ENCODE measurements at regions not wholly inside any gene's neighbourhood (a gene's known extent, or its start where the extent isn't known, plus 50 kb on each side); places are given as distances from the start of the nearest gene placed in this dataset.

GRCh38 chr5:74032617-74033016, 406.6 kb downstream of the ARHGEF28 start:
- H3K27ac Mint-ChIP-seq = no peak overlapping the region
- H3K9me3 Mint-ChIP-seq = no peaks in the 10 kb centered on the region
- no peaks in the 10 kb centered on the region for H3K36me3 Mint-ChIP-seq (ENCODE audit: low read depth)
- H3K4me1 Mint-ChIP-seq (ENCODE audit: low read depth) = peaks cover 24% of the 10 kb centered on the region
- TF ChIP-seq, protein P1, sequence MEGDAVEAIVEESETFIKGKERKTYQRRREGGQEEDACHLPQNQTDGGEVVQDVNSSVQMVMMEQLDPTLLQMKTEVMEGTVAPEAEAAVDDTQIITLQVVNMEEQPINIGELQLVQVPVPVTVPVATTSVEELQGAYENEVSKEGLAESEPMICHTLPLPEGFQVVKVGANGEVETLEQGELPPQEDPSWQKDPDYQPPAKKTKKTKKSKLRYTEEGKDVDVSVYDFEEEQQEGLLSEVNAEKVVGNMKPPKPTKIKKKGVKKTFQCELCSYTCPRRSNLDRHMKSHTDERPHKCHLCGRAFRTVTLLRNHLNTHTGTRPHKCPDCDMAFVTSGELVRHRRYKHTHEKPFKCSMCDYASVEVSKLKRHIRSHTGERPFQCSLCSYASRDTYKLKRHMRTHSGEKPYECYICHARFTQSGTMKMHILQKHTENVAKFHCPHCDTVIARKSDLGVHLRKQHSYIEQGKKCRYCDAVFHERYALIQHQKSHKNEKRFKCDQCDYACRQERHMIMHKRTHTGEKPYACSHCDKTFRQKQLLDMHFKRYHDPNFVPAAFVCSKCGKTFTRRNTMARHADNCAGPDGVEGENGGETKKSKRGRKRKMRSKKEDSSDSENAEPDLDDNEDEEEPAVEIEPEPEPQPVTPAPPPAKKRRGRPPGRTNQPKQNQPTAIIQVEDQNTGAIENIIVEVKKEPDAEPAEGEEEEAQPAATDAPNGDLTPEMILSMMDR (IDR thresholded peaks at IDR 0.05) = no peak
- no peak overlapping the region for H3K4me3 Mint-ChIP-seq
- DNase-seq = no peak
- no peaks in the 10 kb centered on the region; the same call in 1 of the 2 replicates for H3K27me3 Mint-ChIP-seq (ENCODE audit: insufficient read depth)

DNA sequence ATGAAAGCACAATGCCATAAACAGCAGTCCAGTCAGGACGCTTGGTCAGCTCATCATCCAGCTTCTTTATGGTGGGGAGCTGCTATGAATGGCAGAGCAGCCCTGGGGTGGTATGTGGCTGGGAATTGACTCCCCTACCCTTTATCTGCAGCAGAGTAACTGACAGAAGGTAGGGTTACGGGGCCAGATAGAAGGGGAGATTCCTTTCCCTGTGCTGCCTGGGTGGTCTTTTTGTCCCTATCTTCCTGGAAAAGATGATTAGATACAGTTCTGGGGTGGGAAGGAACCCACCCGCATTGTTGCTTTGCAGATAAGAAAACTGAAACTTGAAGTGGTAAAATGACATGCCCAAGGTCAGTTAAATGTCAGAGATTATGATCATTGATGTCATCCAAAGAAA, 405.5 kb downstream of the ARHGEF28 start:
- Mint-ChIP-seq H3K4me3 (no peak overlapping the region), H3K9me3 (no peaks in the 10 kb centered on the region), H3K27me3 (ENCODE audit: insufficient read depth) (no peaks in the 10 kb centered on the region; the same call in 1 of the 2 replicates), H3K36me3 (ENCODE audit: low read depth) (no peaks in the 10 kb centered on the region), H3K27ac (no peak overlapping the region), H3K4me1 (ENCODE audit: low read depth) (peaks cover 24% of the 10 kb centered on the region)
- TF ChIP-seq, protein P1 (IDR thresholded peaks at IDR 0.05) = no peak
- DNase-seq = no peak

DNA sequence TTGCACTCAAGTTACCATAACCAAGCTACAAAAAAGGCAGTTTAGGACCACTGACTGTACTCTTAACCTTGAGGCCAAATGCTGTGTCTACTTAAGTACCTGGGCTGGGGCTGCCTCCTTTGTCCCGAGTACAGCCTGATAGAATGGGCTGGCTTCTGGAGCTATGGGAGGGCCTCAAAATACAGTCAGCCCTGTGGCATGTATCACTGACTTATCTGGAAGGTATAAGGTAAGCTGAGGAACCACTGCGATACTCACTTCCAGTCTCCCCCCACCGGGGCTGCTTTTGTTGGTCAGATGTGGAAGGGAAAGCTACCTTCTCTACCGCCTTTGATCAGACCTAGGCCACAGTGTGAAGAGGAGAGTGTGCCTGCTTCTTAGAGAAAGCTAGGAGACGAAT, 404.8 kb downstream of the ARHGEF28 start:
- TF ChIP-seq, protein P1 (IDR thresholded peaks at IDR 0.05) = no peak
- Mint-ChIP-seq H3K4me3 (no peak overlapping the region), H3K4me1 (ENCODE audit: low read depth) (peaks cover 17% of the 10 kb centered on the region), H3K27me3 (ENCODE audit: insufficient read depth) (no peaks in the 10 kb centered on the region; the same call in 1 of the 2 replicates), H3K9me3 (no peaks in the 10 kb centered on the region), H3K27ac (no peak overlapping the region), H3K36me3 (ENCODE audit: low read depth) (no peaks in the 10 kb centered on the region)
- no peak for DNase-seq

DNA sequence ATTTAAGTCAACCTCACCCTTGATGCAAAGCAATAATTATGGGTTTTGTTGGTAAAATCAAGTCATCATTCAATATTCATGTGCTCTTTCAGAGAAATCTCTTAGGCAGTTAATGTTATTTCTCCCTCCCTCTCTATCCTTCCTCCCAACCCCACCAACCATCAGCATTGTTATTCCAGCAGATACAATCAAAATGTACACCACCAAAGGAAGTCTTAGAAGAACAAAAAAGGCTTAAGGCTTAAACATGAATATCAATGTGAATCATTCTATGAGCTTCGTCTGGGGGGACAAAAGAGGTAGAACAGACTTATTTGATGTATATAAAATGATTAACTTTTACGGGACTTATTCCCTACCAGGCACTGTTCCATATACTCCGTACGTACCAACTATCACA, 404.4 kb downstream of the ARHGEF28 start:
- H3K36me3 Mint-ChIP-seq (ENCODE audit: low read depth) = no peaks in the 10 kb centered on the region

DNA sequence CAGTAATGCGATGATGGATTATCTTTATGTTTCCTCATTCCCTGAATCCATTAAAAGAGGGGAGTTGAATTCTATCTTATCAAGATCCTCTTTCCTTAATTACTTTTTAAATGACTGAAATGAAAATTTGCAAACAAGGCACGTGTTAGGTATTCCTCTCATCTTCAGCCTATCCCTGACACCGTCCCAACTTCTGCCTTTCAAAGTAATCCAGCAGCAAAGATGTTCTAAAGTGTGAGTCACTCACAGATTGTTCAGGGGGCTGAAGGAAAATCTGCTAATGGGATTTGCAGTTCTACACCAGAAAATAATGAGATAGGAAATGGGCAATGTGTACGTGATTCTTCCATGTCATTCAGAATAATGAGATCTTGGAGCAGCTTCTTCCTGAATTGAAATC, 403.0 kb downstream of the ARHGEF28 start:
- Mint-ChIP-seq H3K4me3 (no peak overlapping the region), H3K27ac (no peak overlapping the region), H3K36me3 (ENCODE audit: low read depth) (no peaks in the 10 kb centered on the region), H3K4me1 (ENCODE audit: low read depth) (no peaks in the 10 kb centered on the region), H3K27me3 (ENCODE audit: insufficient read depth) (no peaks in the 10 kb centered on the region), H3K9me3 (no peaks in the 10 kb centered on the region)
- TF ChIP-seq, protein P1 (IDR thresholded peaks at IDR 0.05) = no peak
- DNase-seq = no peak

More for the DNA sequence above, 404.4 kb downstream of the ARHGEF28 start:
- no peak for DNase-seq
- TF ChIP-seq, protein P1 (IDR thresholded peaks at IDR 0.05) = no peak
- H3K9me3 Mint-ChIP-seq = no peaks in the 10 kb centered on the region
- no peaks in the 10 kb centered on the region for H3K27me3 Mint-ChIP-seq (ENCODE audit: insufficient read depth)
- peaks cover 13% of the 10 kb centered on the region for H3K4me1 Mint-ChIP-seq (ENCODE audit: low read depth)
- no peak overlapping the region for H3K4me3 Mint-ChIP-seq
- no peak overlapping the region for H3K27ac Mint-ChIP-seq

DNA sequence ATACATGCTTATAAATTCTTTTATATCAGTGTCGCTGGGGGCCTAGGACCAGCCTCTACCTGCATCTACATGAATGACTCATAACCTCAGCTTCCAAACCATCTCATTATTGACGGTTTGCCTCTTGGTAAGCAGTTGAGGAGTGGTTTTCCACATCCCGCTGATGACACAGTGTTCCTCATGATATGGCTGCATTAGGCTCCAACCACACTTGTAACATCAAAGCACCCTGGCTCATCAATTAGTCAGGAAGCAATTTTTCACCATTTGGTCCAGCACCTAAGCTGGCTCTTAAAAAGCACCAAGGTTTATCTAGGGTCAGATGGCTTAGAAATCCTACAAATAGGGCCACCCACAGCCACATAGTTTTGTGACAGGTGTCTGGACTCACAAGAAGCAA, 402.4 kb downstream of the ARHGEF28 start:
- Mint-ChIP-seq H3K4me3 (no peak overlapping the region), H3K4me1 (ENCODE audit: low read depth) (no peaks in the 10 kb centered on the region), H3K9me3 (no peaks in the 10 kb centered on the region), H3K27ac (no peak overlapping the region), H3K27me3 (ENCODE audit: insufficient read depth) (no peaks in the 10 kb centered on the region), H3K36me3 (ENCODE audit: low read depth) (no peaks in the 10 kb centered on the region)
- DNase-seq = no peak
- TF ChIP-seq, protein P1 (IDR thresholded peaks at IDR 0.05) = no peak
